ENCODE measurements at regions not wholly inside any gene's neighbourhood (a gene's known extent, or its start where the extent isn't known, plus 50 kb on each side); places are given as distances from the start of the nearest gene placed in this dataset.

DNA sequence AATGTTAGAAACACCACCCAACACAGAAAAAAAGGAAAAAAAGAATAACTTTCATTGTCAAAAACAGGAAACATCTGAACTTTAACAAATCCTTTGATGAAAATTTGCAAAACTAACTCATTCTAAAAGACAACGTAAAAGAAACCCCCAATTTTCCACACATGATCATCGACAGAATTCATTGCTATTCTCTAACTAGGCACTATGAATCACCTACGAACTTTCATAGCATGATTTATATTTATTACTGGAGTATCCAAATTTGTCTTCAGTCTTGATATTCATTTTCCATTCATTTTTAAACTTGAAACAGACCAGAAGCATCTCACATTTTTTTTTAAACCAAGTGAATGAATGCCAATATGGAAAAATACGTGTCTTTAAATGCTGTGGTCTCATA, 514.6 kb downstream of the TLE4 start:
- TF ChIP-seq, protein P1, sequence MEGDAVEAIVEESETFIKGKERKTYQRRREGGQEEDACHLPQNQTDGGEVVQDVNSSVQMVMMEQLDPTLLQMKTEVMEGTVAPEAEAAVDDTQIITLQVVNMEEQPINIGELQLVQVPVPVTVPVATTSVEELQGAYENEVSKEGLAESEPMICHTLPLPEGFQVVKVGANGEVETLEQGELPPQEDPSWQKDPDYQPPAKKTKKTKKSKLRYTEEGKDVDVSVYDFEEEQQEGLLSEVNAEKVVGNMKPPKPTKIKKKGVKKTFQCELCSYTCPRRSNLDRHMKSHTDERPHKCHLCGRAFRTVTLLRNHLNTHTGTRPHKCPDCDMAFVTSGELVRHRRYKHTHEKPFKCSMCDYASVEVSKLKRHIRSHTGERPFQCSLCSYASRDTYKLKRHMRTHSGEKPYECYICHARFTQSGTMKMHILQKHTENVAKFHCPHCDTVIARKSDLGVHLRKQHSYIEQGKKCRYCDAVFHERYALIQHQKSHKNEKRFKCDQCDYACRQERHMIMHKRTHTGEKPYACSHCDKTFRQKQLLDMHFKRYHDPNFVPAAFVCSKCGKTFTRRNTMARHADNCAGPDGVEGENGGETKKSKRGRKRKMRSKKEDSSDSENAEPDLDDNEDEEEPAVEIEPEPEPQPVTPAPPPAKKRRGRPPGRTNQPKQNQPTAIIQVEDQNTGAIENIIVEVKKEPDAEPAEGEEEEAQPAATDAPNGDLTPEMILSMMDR (IDR thresholded peaks at IDR 0.05), result no peak
- TF ChIP-seq EZH2phosphoT487 (IDR thresholded peaks at IDR 0.05) (no peak), EZH2 (IDR thresholded peaks at IDR 0.05) (no peak)

Data from neural progenitor cell (in vitro differentiated cells).